ACC112 (cell line): ENCODE measurements at regions not wholly inside any gene's neighbourhood (a gene's known extent, or its start where the extent isn't known, plus 50 kb on each side); places are given as distances from the start of the nearest gene placed in this dataset.

Experiments used
- H2AFZ ChIP-seq: fragments of 200-600 bp; sonication (generic); one replicate; pipeline ENCODE4 v1.6.0; 2017; ENCODE audit warnings: antibody characterized with exemption, low read length; ENCODE audit not compliant: unreplicated experiment
- H3K27ac ChIP-seq: fragments of 200-600 bp; sonication (generic); 2 replicates; pipeline ENCODE4 v1.5.1; 2014; ENCODE audit warnings: low read depth, mild to moderate bottlenecking, antibody characterized with exemption, low read length, moderate library complexity
- H3K27me3 ChIP-seq: fragments of 200-600 bp; sonication (generic); 2 replicates; pipeline ENCODE4 v1.6.1; 2014; ENCODE audit warnings: mild to moderate bottlenecking, antibody characterized with exemption, low read length, moderate library complexity, mixed read lengths; ENCODE audit not compliant: insufficient read depth
- H3K36me3 ChIP-seq: fragments of 200-600 bp; sonication (generic); 2 replicates; pipeline ENCODE4 v1.6.1; 2016; ENCODE audit warnings: mild to moderate bottlenecking, antibody characterized with exemption, low read length, moderate library complexity, mixed read lengths; ENCODE audit not compliant: insufficient read depth
- H3K4me1 ChIP-seq: fragments of 200-600 bp; sonication (generic); one replicate; pipeline ENCODE4 v1.6.1; 2016; ENCODE audit warnings: low read length, mixed read lengths; ENCODE audit not compliant: insufficient read depth, unreplicated experiment, control insufficient read depth
- H3K4me3 ChIP-seq: fragments of 200-600 bp; sonication (generic); 2 replicates; pipeline ENCODE4 v1.5.1; 2014; ENCODE audit warnings: mild to moderate bottlenecking, low read depth, low read length
- H3K79me2 ChIP-seq: fragments of 200-600 bp; sonication (generic); one replicate; pipeline ENCODE4 v1.6.0; 2016; ENCODE audit warnings: low read length; ENCODE audit not compliant: control insufficient read depth, unreplicated experiment, insufficient read depth

DNA sequence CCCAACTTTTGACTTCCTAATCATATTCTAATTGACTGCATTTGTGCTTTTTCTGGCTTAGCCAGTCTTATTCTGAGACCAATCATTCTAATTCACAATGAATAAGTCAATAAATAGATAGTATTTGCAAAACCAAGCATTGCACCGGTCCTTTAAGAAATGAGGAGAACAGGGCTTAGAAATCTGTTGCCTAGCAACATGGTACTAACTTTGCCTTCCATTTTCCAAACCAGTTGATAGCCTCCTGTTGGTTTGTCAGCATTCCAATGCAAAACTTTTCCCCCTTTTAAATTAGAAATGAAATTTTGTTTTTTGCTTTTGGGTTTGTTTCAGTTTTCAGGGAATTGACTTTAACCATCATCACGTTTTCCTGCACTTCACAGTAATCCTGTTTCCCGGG lies 603.5 kb upstream of the NRP1 start:
- H3K27me3 ChIP-seq, result no peaks in the 10 kb centered on the region
- no peak overlapping the region for H3K4me3 ChIP-seq
- H2AFZ ChIP-seq, result no peak overlapping the region
- no peaks in the 10 kb centered on the region for H3K79me2 ChIP-seq
- no peaks in the 10 kb centered on the region for H3K36me3 ChIP-seq
- H3K27ac ChIP-seq, result no peak overlapping the region
- H3K4me1 ChIP-seq, result no peaks in the 10 kb centered on the region

DNA sequence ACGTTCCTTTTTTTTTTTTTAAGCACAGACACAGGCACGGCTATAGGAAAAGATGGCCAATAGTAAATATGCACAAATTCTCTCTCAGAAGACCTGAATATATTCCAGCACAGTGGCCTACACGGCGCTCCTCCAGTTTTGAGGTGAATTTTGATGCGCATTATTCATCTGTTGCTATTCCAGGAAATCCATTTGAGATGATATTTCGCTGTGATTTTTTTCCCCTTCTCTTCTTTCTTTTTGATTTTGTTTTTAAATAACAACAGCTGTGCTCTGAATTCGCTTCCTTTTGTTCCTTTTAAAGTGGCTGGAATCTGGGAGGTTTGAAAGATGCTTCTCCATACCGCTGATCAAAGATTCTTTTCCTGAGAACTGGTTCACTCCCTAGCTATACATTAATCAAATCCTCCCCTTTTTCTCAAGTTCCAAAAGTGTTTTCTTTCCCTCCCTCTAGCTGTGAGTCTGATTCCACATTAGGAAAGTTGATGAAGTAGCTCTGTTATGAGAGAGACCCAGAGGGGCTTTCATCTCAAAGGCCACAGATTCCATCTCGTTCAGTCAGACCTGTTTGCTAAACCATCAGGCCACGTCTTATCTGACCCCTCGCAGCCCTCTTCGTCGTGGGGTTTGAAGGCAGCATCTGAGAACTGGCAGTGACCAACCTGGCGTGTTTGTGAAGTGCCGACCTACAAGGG lies 602.7 kb upstream of the NRP1 start:
- H3K4me3 ChIP-seq, result no peak overlapping the region
- H3K27me3 ChIP-seq, result no peaks in the 10 kb centered on the region
- no peaks in the 10 kb centered on the region for H3K36me3 ChIP-seq
- H3K4me1 ChIP-seq, result no peaks in the 10 kb centered on the region
- no peaks in the 10 kb centered on the region for H3K79me2 ChIP-seq
- H3K27ac ChIP-seq, result no peak overlapping the region
- no peak overlapping the region for H2AFZ ChIP-seq

DNA sequence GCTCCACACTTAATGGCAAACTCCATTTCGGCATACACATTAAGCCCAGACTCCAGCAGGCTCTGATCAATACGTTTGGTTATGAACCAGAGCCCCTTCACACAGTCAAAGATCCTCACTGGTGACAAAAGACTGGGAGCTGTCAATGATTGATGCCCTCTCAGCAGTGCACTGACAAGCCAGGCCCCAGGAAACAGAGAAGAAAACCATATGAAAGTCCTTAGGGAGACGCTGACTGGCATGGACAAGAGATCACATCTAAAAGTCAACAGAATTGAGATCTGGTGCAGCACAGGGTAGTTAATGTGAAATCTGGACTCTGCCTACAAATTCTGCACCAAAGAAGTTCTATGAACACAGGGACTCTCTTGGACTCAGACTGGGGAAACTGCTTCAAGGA lies 600.9 kb upstream of the NRP1 start:
- Histone ChIP-seq H3K4me3 (no peak overlapping the region), H3K27me3 (no peaks in the 10 kb centered on the region), H2AFZ (no peak overlapping the region), H3K36me3 (no peaks in the 10 kb centered on the region), H3K79me2 (no peaks in the 10 kb centered on the region), H3K27ac (no peak overlapping the region), H3K4me1 (no peaks in the 10 kb centered on the region)

DNA sequence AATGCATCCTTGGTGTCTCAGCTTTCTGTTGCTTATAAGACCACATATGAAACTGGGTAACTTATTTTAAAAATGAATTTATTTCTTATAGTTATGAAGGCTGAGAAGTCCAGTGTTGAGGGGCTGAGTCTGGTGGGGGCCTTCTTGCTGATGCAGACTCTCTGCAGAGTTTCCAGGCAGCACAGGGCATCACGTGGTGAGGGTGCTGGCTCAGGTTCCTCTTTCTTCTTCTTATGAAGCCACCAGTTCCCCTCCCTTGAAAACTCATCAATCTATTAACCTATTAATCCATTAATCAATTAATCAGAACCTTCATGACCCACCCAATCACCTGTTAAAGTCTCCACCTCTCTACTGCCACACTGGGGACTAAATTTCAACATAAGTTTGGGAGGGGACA lies 595.6 kb upstream of the NRP1 start:
- no peak overlapping the region for H2AFZ ChIP-seq
- H3K4me3 ChIP-seq, result no peak overlapping the region
- no peaks in the 10 kb centered on the region for H3K36me3 ChIP-seq
- H3K79me2 ChIP-seq, result no peaks in the 10 kb centered on the region
- no peak overlapping the region for H3K27ac ChIP-seq
- no peaks in the 10 kb centered on the region for H3K27me3 ChIP-seq
- H3K4me1 ChIP-seq, result no peaks in the 10 kb centered on the region

DNA sequence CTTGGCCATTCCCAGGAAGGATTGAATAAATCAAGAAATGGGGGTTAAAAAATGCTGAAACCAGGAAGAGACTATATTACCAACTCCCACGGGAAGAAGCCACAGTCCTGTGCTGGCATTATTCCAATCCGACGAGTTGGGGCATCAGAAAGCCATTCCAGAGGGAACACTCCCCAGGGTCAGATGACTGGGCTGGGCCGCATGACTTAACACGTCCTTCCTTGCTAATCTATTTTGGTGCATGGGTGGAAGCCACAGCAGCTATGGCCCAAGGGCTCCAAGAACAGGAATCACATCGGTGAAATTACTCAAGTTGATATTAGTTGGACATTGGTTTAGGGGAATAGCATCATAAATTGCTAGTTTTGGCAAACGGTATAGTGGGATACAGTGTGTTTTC lies 592.9 kb upstream of the NRP1 start:
- Histone ChIP-seq H2AFZ (no peak overlapping the region), H3K27ac (no peak overlapping the region), H3K4me1 (no peaks in the 10 kb centered on the region), H3K36me3 (no peaks in the 10 kb centered on the region), H3K27me3 (no peaks in the 10 kb centered on the region), H3K79me2 (no peaks in the 10 kb centered on the region), H3K4me3 (no peak overlapping the region)

DNA sequence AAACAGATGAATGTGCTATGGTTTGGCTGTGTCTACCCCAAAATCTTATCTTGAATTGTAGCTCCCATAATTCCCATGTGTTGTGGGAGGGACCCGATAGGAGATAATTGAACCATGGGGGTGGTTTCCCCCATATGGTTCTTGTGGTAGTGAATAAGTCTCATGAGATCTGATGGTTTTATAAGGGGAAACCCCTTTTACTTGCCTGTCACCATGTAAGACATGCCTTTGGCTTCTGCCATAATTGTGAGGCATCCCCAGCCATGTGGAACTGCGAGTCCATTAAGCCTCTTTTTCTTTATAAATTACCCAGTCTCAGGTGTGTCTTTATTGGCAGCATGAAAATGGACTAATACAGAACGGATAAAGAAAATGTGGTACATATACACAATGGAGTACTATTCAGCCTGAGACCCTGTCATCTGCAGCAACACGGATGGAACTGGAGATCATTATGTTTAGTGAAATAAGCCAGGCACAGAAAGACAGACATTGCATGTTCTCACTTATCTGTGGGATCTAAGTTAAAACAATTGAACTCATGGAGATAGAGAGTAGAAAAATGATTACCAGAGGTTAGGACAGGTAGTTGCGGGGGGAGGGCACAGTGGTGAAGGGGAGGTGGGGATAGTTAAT lies 587.6 kb upstream of the NRP1 start:
- H3K36me3 ChIP-seq, result no peaks in the 10 kb centered on the region
- H3K27me3 ChIP-seq, result no peaks in the 10 kb centered on the region
- no peaks in the 10 kb centered on the region for H3K4me1 ChIP-seq
- H3K4me3 ChIP-seq, result no peak overlapping the region
- H2AFZ ChIP-seq, result no peak overlapping the region
- no peaks in the 10 kb centered on the region for H3K79me2 ChIP-seq
- H3K27ac ChIP-seq, result no peak overlapping the region

DNA sequence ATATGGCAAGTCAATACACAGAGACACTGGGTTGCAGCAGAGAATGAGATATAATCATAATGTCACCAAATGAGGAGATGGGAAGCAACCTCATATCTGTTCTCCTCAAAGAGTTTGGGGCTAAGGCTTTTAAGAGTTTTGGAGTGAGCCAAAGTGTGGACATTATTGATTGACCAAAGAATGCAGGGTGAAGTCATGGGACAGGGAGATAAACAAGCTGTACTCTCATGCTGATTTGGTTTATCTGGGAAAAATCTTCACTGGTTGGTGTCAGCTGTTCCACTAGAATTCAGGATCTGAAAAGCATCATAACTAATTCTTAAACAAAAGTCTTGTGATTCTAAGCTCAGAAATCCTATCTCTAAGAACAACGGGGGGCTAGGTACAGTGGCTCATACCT lies 585.9 kb upstream of the NRP1 start:
- H2AFZ ChIP-seq, result no peak overlapping the region
- H3K4me1 ChIP-seq, result no peaks in the 10 kb centered on the region
- no peaks in the 10 kb centered on the region for H3K27me3 ChIP-seq
- H3K79me2 ChIP-seq, result no peaks in the 10 kb centered on the region
- H3K4me3 ChIP-seq, result no peak overlapping the region
- H3K27ac ChIP-seq, result no peak overlapping the region
- H3K36me3 ChIP-seq, result no peaks in the 10 kb centered on the region

DNA sequence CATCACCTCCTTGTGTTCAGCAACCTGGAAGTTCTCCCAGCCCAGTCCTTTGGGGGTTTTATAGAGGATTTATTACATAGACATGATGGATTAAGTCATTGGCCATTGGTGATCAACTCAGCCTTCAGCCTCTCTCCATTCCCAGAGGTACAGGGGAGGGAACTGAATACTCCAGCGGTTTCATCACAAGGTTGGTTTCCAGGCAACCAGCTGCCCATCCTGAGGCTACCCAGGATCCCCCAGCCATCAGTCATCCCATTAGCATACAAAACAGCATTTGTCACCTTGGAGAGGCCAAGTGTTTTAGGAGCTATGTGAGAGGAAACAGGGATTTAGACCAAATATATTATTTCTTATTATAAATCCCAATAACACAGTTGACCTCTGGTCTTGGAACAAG lies 584.8 kb upstream of the NRP1 start:
- Histone ChIP-seq H2AFZ (no peak overlapping the region), H3K79me2 (no peaks in the 10 kb centered on the region), H3K36me3 (no peaks in the 10 kb centered on the region), H3K27me3 (no peaks in the 10 kb centered on the region), H3K27ac (no peak overlapping the region), H3K4me1 (no peaks in the 10 kb centered on the region), H3K4me3 (no peak overlapping the region)

DNA sequence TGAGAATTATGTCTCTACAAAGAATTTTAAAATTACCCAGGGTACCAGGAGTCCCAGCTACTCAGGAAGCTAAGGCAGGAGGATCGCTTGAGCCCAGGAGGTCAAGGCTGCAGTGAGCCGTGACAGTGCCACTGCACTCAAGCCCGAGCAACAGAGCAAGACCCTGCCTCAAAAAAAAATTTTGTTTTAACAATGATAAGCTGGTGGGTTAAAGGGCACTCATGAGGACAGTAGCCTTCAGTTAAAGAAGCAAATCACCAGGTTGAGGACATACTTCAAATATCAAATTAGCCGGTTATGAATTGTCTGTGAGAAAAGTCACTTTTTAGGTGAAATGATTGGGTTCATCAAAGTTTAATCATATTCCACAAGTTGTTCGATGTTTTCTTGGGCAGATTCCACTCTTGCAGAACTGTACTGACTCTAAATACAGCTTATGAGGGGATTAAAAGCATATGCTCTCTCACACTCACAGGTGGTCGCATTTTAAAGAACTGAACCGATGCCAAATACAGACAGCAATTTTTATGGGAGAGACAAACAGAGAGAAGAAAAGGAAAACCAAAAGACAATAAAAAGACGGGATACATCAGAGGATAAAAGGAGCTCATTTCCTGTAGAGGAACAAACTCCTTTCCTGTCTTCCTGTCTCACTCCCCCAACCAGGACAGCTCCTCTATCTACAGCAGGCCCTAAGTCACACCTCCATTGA lies 582.8 kb upstream of the NRP1 start:
- no peaks in the 10 kb centered on the region for H3K27me3 ChIP-seq
- no peaks in the 10 kb centered on the region for H3K79me2 ChIP-seq
- no peak overlapping the region for H3K27ac ChIP-seq
- no peaks in the 10 kb centered on the region for H3K36me3 ChIP-seq
- H3K4me3 ChIP-seq, result no peak overlapping the region
- no peak overlapping the region for H2AFZ ChIP-seq
- H3K4me1 ChIP-seq, result no peaks in the 10 kb centered on the region

DNA sequence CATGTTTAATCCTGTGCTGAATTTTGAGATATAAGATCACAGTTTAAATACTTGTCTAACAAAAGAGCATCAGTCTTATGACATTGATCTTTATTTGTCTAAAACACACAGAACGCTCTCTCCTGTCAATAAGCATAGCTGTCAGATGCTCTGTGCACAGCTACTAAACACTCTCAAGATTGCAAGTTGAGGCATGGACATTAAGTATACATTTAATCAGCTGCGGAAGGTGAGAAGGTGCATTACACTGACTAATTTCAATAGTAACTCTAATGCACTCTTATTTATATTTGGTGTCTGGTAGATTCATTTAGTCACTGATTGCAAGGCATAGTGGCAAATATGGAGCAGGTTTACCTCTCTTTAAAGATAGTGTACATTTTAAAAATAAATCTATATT lies 580.3 kb upstream of the NRP1 start:
- Histone ChIP-seq H3K27ac (no peak overlapping the region), H3K27me3 (no peaks in the 10 kb centered on the region), H3K36me3 (no peaks in the 10 kb centered on the region), H2AFZ (no peak overlapping the region), H3K79me2 (no peaks in the 10 kb centered on the region), H3K4me3 (no peak overlapping the region), H3K4me1 (no peaks in the 10 kb centered on the region)

DNA sequence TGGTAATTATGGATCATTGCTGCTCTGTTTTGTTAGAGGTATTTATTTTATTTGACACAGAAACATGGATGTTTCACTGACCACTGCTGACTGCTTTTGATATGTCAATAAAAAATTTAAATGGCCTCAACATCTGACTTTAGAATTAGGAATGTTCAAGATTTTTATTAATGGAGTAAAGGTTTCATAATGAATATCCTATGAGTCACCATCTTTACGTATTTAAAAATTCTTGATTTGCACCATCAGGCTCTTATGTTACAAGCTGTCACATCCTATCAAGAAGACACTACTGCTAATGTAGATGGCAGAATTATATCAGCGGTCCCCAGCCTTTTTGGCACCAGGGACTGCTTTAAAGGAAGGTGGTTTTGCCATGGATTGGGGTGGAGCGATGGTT lies 578.7 kb upstream of the NRP1 start:
- H3K4me3 ChIP-seq, result no peak overlapping the region
- H3K79me2 ChIP-seq, result no peaks in the 10 kb centered on the region
- no peaks in the 10 kb centered on the region for H3K27me3 ChIP-seq
- no peaks in the 10 kb centered on the region for H3K4me1 ChIP-seq
- no peaks in the 10 kb centered on the region for H3K36me3 ChIP-seq
- H2AFZ ChIP-seq, result no peak overlapping the region
- H3K27ac ChIP-seq, result no peak overlapping the region
